ENCODE measurements at regions not wholly inside any gene's neighbourhood (a gene's known extent, or its start where the extent isn't known, plus 50 kb on each side); places are given as distances from the start of the nearest gene placed in this dataset.

DNA sequence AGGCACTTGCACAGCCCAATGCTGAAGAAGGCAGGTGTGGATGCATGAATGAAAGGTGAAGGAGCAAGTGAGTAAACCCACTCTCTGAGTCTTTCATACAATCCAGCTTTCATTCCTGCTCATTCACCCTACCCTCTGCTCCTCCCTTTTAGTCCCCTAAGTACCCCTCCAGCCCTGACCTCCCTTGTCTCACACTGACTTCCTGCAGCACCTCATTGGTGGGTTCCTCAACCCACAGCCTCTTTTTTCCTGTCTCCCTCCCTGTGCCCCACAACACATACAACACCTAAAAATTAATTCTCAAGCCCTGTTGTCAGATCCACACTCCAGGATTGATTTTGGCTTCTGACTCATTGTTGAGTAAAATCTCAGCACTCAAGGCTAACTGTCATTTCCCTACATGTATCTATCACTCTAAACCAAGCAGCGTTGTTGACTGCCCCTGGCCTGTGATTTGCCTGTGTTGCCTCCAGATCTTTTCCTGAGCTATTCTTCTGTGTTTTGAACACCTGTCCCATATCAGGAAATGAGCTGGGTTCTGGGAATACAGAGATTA lies 177.3 kb upstream of the SERP2 start:
- no peak overlapping the region for H3K4me3 ChIP-seq (ENCODE audit: low read length)
- WGBS, 2 experiments (ENCODE audit: insufficient coverage in 1 of 2, insufficient read length in 1 of 2) = 89 to 91% methylated on average over 1 of the region's 1 CpG
- no peak for TF ChIP-seq CTCF (conservative IDR thresholded peaks at IDR 0.05)
- Mint-ChIP-seq H3K27me3 (ENCODE audit: insufficient read depth) (peaks cover 16% of the 10 kb centered on the region), H3K4me1 (peaks cover 8% of the 10 kb centered on the region), H3K36me3 (ENCODE audit: low read depth) (no peaks in the 10 kb centered on the region), H3K9me3 (no peaks in the 10 kb centered on the region), H3K4me3 (no peak overlapping the region), H3K27ac (no peak overlapping the region)
- H3K9ac ChIP-seq (ENCODE audit: extremely low read depth, low read length, poor library complexity, severe bottlenecking) = no peak overlapping the region
- H3K27me3 ChIP-seq (ENCODE audit: control insufficient read depth, insufficient read depth, low read length, poor library complexity, severe bottlenecking) = peaks cover 4% of the 10 kb centered on the region
- H3K27ac ChIP-seq (ENCODE audit: low read depth, low read length) = no peak overlapping the region
- DNase-seq = no peak
- H3K9me3 ChIP-seq (ENCODE audit: control insufficient read depth, low read length) = no peaks in the 10 kb centered on the region
- no peaks in the 10 kb centered on the region for H3K36me3 ChIP-seq (ENCODE audit: control insufficient read depth, insufficient read depth, low read length)
- H3K4me1 ChIP-seq (ENCODE audit: control insufficient read depth, insufficient read depth, low read length) = peaks cover 10% of the 10 kb centered on the region

GRCh38 chr13:44197791-44198770 lies 175.5 kb upstream of the SERP2 start:
- no peaks in the 10 kb centered on the region for H3K9me3 ChIP-seq (ENCODE audit: control insufficient read depth, low read length)
- Mint-ChIP-seq H3K36me3 (ENCODE audit: low read depth) (no peaks in the 10 kb centered on the region), H3K27me3 (ENCODE audit: insufficient read depth) (peaks cover 16% of the 10 kb centered on the region), H3K4me3 (no peak overlapping the region), H3K27ac (no peak overlapping the region), H3K4me1 (peaks cover 8% of the 10 kb centered on the region), H3K9me3 (no peaks in the 10 kb centered on the region)
- no peak for DNase-seq
- H3K4me1 ChIP-seq (ENCODE audit: control insufficient read depth, insufficient read depth, low read length) = peaks cover 10% of the 10 kb centered on the region
- no peak overlapping the region for H3K9ac ChIP-seq (ENCODE audit: extremely low read depth, low read length, poor library complexity, severe bottlenecking)
- TF ChIP-seq CTCF (conservative IDR thresholded peaks at IDR 0.05) = no peak
- WGBS, 2 experiments (ENCODE audit: insufficient coverage in 1 of 2, insufficient read length in 1 of 2) = 86 to 93% methylated on average over 1 of the region's 1 CpG
- H3K27me3 ChIP-seq (ENCODE audit: control insufficient read depth, insufficient read depth, low read length, poor library complexity, severe bottlenecking) = peaks cover 4% of the 10 kb centered on the region
- H3K36me3 ChIP-seq (ENCODE audit: control insufficient read depth, insufficient read depth, low read length) = no peaks in the 10 kb centered on the region
- no peak overlapping the region for H3K27ac ChIP-seq (ENCODE audit: low read depth, low read length)
- no peak overlapping the region for H3K4me3 ChIP-seq (ENCODE audit: low read length)

- Histone ChIP-seq H3K9me3 (ENCODE audit: control insufficient read depth, low read length) (no peaks in the 10 kb centered on the region), H3K4me1 (ENCODE audit: control insufficient read depth, insufficient read depth, low read length) (peaks cover 10% of the 10 kb centered on the region), H3K4me3 (ENCODE audit: low read length) (no peak overlapping the region), H3K27me3 (ENCODE audit: control insufficient read depth, insufficient read depth, low read length, poor library complexity, severe bottlenecking) (peaks cover 4% of the 10 kb centered on the region), H3K9ac (ENCODE audit: extremely low read depth, low read length, poor library complexity, severe bottlenecking) (no peak overlapping the region), H3K27ac (ENCODE audit: low read depth, low read length) (no peak overlapping the region), H3K36me3 (ENCODE audit: control insufficient read depth, insufficient read depth, low read length) (no peaks in the 10 kb centered on the region)
- Mint-ChIP-seq H3K27me3 (ENCODE audit: insufficient read depth) (peaks cover 16% of the 10 kb centered on the region), H3K9me3 (no peaks in the 10 kb centered on the region), H3K27ac (no peak overlapping the region), H3K4me1 (peaks cover 8% of the 10 kb centered on the region), H3K36me3 (ENCODE audit: low read depth) (no peaks in the 10 kb centered on the region), H3K4me3 (no peak overlapping the region)
- TF ChIP-seq CTCF (conservative IDR thresholded peaks at IDR 0.05) = no peak
- 80 to 89% methylated on average over 1 to 3 of the region's 3 CpGs for WGBS, 2 experiments (ENCODE audit: insufficient coverage in 1 of 2, insufficient read length in 1 of 2)
- no peak for DNase-seq
These were observed 174.8 kb upstream of the SERP2 start for GRCh38 chr13:44198826-44199225.

All from endodermal cell (in vitro differentiated cells).